ENCODE measurements at regions not wholly inside any gene's neighbourhood (a gene's known extent, or its start where the extent isn't known, plus 50 kb on each side); places are given as distances from the start of the nearest gene placed in this dataset.
A peak's percentile ranks its signal among the peaks of the same experiment; 100 is the strongest.

GRCh38 chr4:128380306-128380705 lies 92.7 kb upstream of the PGRMC2 start:
- DNase-seq, result no peak

GRCh38 chr4:128379860-128380259 lies 92.2 kb upstream of the PGRMC2 start:
- DNase-seq, result peak in 1 of 2 experiments; percentile 16

GRCh38 chr4:128378668-128379067 lies 91.1 kb upstream of the PGRMC2 start:
- no peak for DNase-seq

GRCh38 chr4:128376958-128377357 lies 89.3 kb upstream of the PGRMC2 start:
- DNase-seq, result no peak

- DNase-seq, result no peak
Observed at GRCh38 chr4:128376303-128376702, 88.7 kb upstream of the PGRMC2 start.

- DNase-seq, result no peak
Observed at GRCh38 chr4:128373628-128374027, 86.0 kb upstream of the PGRMC2 start.

GRCh38 chr4:128371876-128372275 lies 84.3 kb upstream of the PGRMC2 start:
- no peak for DNase-seq

- no peak for DNase-seq
Observed at GRCh38 chr4:128371001-128371777, 83.6 kb upstream of the PGRMC2 start.

GRCh38 chr4:128366212-128366611 lies 78.6 kb upstream of the PGRMC2 start:
- no peak for DNase-seq

GRCh38 chr4:128364565-128364964 lies 77.0 kb upstream of the PGRMC2 start:
- no peak for DNase-seq

- no peak for DNase-seq
Observed at GRCh38 chr4:128363966-128364365, 76.4 kb upstream of the PGRMC2 start.

GRCh38 chr4:128362760-128363159 lies 75.1 kb upstream of the PGRMC2 start:
- DNase-seq, result no peak

- no peak for DNase-seq
Observed at GRCh38 chr4:128359422-128359821, 71.8 kb upstream of the PGRMC2 start.

GRCh38 chr4:128358913-128359279 lies 71.3 kb upstream of the PGRMC2 start:
- DNase-seq, result no peak

GRCh38 chr4:128358231-128358912 lies 70.8 kb upstream of the PGRMC2 start:
- no peak for DNase-seq

- DNase-seq, result no peak
Observed at GRCh38 chr4:128357286-128357685, 69.7 kb upstream of the PGRMC2 start.

- no peak for DNase-seq
Observed at GRCh38 chr4:128355305-128355704, 67.7 kb upstream of the PGRMC2 start.

- no peak for DNase-seq
Observed at GRCh38 chr4:128354205-128354821, 66.7 kb upstream of the PGRMC2 start.

GRCh38 chr4:128353791-128354190 lies 66.2 kb upstream of the PGRMC2 start:
- no peak for DNase-seq

- no peak for DNase-seq
Observed at GRCh38 chr4:128351502-128351901, 63.9 kb upstream of the PGRMC2 start.

- DNase-seq, result no peak
Observed at GRCh38 chr4:128350449-128351045, 62.9 kb upstream of the PGRMC2 start.

- no peak for DNase-seq
Observed at GRCh38 chr4:128349921-128350320, 62.3 kb upstream of the PGRMC2 start.

- no peak for DNase-seq
Observed at GRCh38 chr4:128347930-128348660, 60.5 kb upstream of the PGRMC2 start.
